ENCODE measurements at regions not wholly inside any gene's neighbourhood (a gene's known extent, or its start where the extent isn't known, plus 50 kb on each side); places are given as distances from the start of the nearest gene placed in this dataset.

GRCh38 chr18:70382992-70383717 is 94.3 kb downstream of the SOCS6 start:
- TF ChIP-seq EZH2 (IDR thresholded peaks at IDR 0.05; ENCODE audit: low read length), result no peak
- TF ChIP-seq CTCF (optimal IDR thresholded peaks at IDR 0.05 in 1 of 3, IDR thresholded peaks at IDR 0.05 in 1 of 3, conservative IDR thresholded peaks at IDR 0.05 in 1 of 3; ENCODE audit: extremely low read depth in 1 of 3, insufficient read depth in 2 of 3, low read length in 3 of 3), result no peak
